Astrocyte (in vitro differentiated cells and primary cell): ENCODE measurements at regions not wholly inside any gene's neighbourhood (a gene's known extent, or its start where the extent isn't known, plus 50 kb on each side); places are given as distances from the start of the nearest gene placed in this dataset.
"Not testable (repeated sequence)": the region's sequence is repeated elsewhere in the genome, so short reads cannot be mapped to it uniquely, and the experiment has no call there.

Source experiments
- DNase-seq: peaks from one replicate; pipeline ENCODE4 v3.0.0-alpha.2; 2010; ENCODE audit warnings: low read depth
- FAIRE-seq: peaks from 2 replicates; lab custom pipeline; 2011; peaks lifted over from hg19 to GRCh38; lab: Jason Lieb, UNC
- H2AFZ ChIP-seq: 2 replicates; pipeline ENCODE4 v1.6.0; 2012; ENCODE audit warnings: low read depth, low read length, inconsistent platforms
- H3K27ac ChIP-seq: 2 replicates; pipeline ENCODE4 v1.5.1; 2011; ENCODE audit warnings: low read depth, low read length, inconsistent platforms
- H3K27me3 ChIP-seq: 2 replicates; pipeline ENCODE4 v1.6.0; 2011; ENCODE audit warnings: low read length, inconsistent platforms; ENCODE audit not compliant: insufficient read depth
- H3K36me3 ChIP-seq: 2 replicates; pipeline ENCODE4 v1.5.1; 2011; ENCODE audit warnings: low read length, inconsistent platforms; ENCODE audit not compliant: insufficient read depth
- H3K4me1 ChIP-seq: 2 replicates; pipeline ENCODE4 v1.5.1; 2011; ENCODE audit warnings: low read length, inconsistent platforms; ENCODE audit not compliant: insufficient read depth
- H3K4me2 ChIP-seq: 2 replicates; pipeline ENCODE4 v1.6.0; 2012; ENCODE audit warnings: low read length, inconsistent platforms
- H3K4me3 ChIP-seq: 2 replicates; pipeline ENCODE4 v1.5.1; 2011; ENCODE audit warnings: low read depth, mild to moderate bottlenecking, low read length, inconsistent platforms; ENCODE audit not compliant: insufficient read depth
- H3K79me2 ChIP-seq: 2 replicates; pipeline ENCODE4 v1.6.0; 2012; ENCODE audit warnings: mild to moderate bottlenecking, low read length, inconsistent platforms; ENCODE audit not compliant: insufficient read depth
- H3K9ac ChIP-seq: 2 replicates; pipeline ENCODE4 v1.6.0; 2012; ENCODE audit warnings: mild to moderate bottlenecking, low read length, inconsistent platforms
- H3K9me3 ChIP-seq: 2 replicates; pipeline ENCODE4 v1.5.1; 2012; ENCODE audit warnings: low read depth, mild to moderate bottlenecking, low read length, inconsistent platforms; ENCODE audit not compliant: insufficient read depth
- H4K20me1 ChIP-seq: 2 replicates; pipeline ENCODE4 v1.6.0; 2012; ENCODE audit warnings: low read length, inconsistent platforms; ENCODE audit not compliant: insufficient read depth
- H3K27ac Mint-ChIP-seq: one replicate; pipeline ENCODE4 v1.8.0; 2021; ENCODE audit warnings: mild to moderate bottlenecking, mixed read lengths; ENCODE audit not compliant: unreplicated experiment
- H3K27me3 Mint-ChIP-seq: one replicate; pipeline ENCODE4 v1.8.0; 2021; ENCODE audit warnings: low read depth, mixed read lengths; ENCODE audit not compliant: unreplicated experiment
- H3K36me3 Mint-ChIP-seq: one replicate; pipeline ENCODE4 v1.8.0; 2021; ENCODE audit warnings: low read depth, mixed read lengths; ENCODE audit not compliant: unreplicated experiment
- H3K4me1 Mint-ChIP-seq: one replicate; pipeline ENCODE4 v1.8.0; 2021; ENCODE audit warnings: low read depth, mixed read lengths; ENCODE audit not compliant: unreplicated experiment
- H3K4me3 Mint-ChIP-seq: one replicate; pipeline ENCODE4 v1.8.0; 2021; ENCODE audit warnings: mild to moderate bottlenecking, moderate library complexity, mixed read lengths; ENCODE audit not compliant: unreplicated experiment
- H3K9me3 Mint-ChIP-seq: one replicate; pipeline ENCODE4 v1.8.0; 2021; ENCODE audit warnings: mild to moderate bottlenecking, mixed read lengths; ENCODE audit not compliant: unreplicated experiment
- CTCF ChIP-seq: IDR thresholded peaks from 2 replicates; pipeline ENCODE4 v1.5.1; 2011; ENCODE audit warnings: low read depth, mild to moderate bottlenecking, inconsistent platforms, low read length, moderate library complexity; ENCODE audit not compliant: insufficient read depth
- EZH2 ChIP-seq: IDR thresholded peaks from 2 replicates; pipeline ENCODE4 v1.6.1; 2012; ENCODE audit warnings: mild to moderate bottlenecking, low read length, inconsistent platforms; ENCODE audit not compliant: insufficient read depth

GRCh38 chr13:109939180-109939579 is 152.8 kb upstream of the IRS2 start:
- no peak overlapping the region for H3K4me2 ChIP-seq
- H3K4me1 ChIP-seq = peaks cover 5% of the 10 kb centered on the region
- H3K27ac ChIP-seq = no peak overlapping the region
- no peaks in the 10 kb centered on the region for H3K9me3 ChIP-seq
- no peak for DNase-seq
- H3K9ac ChIP-seq = no peak overlapping the region
- Mint-ChIP-seq H3K27me3 (no peaks in the 10 kb centered on the region), H3K27ac (no peak overlapping the region), H3K4me3 (no peak overlapping the region), H3K4me1 (no peaks in the 10 kb centered on the region), H3K36me3 (no peaks in the 10 kb centered on the region), H3K9me3 (peaks cover 3% of the 10 kb centered on the region)
- H3K36me3 ChIP-seq = no peaks in the 10 kb centered on the region
- no peaks in the 10 kb centered on the region for H3K27me3 ChIP-seq
- no peak overlapping the region for H3K4me3 ChIP-seq
- TF ChIP-seq EZH2 = no peak
- TF ChIP-seq CTCF = no peak
- no peak for FAIRE-seq
- no peak overlapping the region for H2AFZ ChIP-seq
- no peaks in the 10 kb centered on the region for H3K79me2 ChIP-seq
- H4K20me1 ChIP-seq = no peaks in the 10 kb centered on the region

- H3K4me2 ChIP-seq = no peak overlapping the region
- peak overlapping the region; percentile 2 for H3K27ac ChIP-seq
Observed at GRCh38 chr13:109938255-109938936, 152.0 kb upstream of the IRS2 start.

GRCh38 chr13:109934520-109934919 is 148.1 kb upstream of the IRS2 start:
- H3K79me2 ChIP-seq, H3K36me3 Mint-ChIP-seq, H3K9me3 ChIP-seq, H3K4me3 Mint-ChIP-seq, DNase-seq, H3K4me1 Mint-ChIP-seq, H3K4me1 ChIP-seq, H3K4me2 ChIP-seq, H3K9ac ChIP-seq, H2AFZ ChIP-seq, H3K36me3 ChIP-seq, H3K4me3 ChIP-seq, FAIRE-seq, H3K27ac Mint-ChIP-seq, H3K27ac ChIP-seq, H3K27me3 ChIP-seq, H4K20me1 ChIP-seq, H3K27me3 Mint-ChIP-seq, H3K9me3 Mint-ChIP-seq: not testable (repeated sequence)

More at GRCh38 chr13:109938255-109938936, 152.0 kb upstream of the IRS2 start:
- Histone ChIP-seq H3K9me3 (no peaks in the 10 kb centered on the region), H3K27me3 (no peaks in the 10 kb centered on the region), H2AFZ (peak overlapping the region; percentile 28), H3K4me1 (peaks cover 5% of the 10 kb centered on the region), H3K9ac (no peak overlapping the region), H3K79me2 (no peaks in the 10 kb centered on the region), H3K4me3 (no peak overlapping the region), H3K36me3 (no peaks in the 10 kb centered on the region), H4K20me1 (no peaks in the 10 kb centered on the region)
- Mint-ChIP-seq H3K36me3 (no peaks in the 10 kb centered on the region), H3K4me1 (no peaks in the 10 kb centered on the region), H3K27me3 (no peaks in the 10 kb centered on the region), H3K9me3 (no peaks in the 10 kb centered on the region), H3K4me3 (no peak overlapping the region), H3K27ac (no peak overlapping the region)
- FAIRE-seq = no peak
- peak; percentile 85 for DNase-seq
- TF ChIP-seq EZH2 = no peak
- no peak for TF ChIP-seq CTCF
